ENCODE measurements at regions not wholly inside any gene's neighbourhood (a gene's known extent, or its start where the extent isn't known, plus 50 kb on each side); places are given as distances from the start of the nearest gene placed in this dataset.

GRCh38 chr18:41660654-41661053 lies 294.4 kb upstream of the PIK3C3 start:
- Histone ChIP-seq H3K9ac (ENCODE audit: low read length) (no peak overlapping the region), H3K27me3 (ENCODE audit: low read length) (no peaks in the 10 kb centered on the region), H3K4me1 (ENCODE audit: low read length) (no peaks in the 10 kb centered on the region), H3K79me2 (ENCODE audit: low read length) (no peaks in the 10 kb centered on the region), H3K9me2 (replicated peaks; ENCODE audit: insufficient read depth, low read length) (no peaks in the 10 kb centered on the region), H3K4me3 (ENCODE audit: low read length) (no peak overlapping the region), H4K20me1 (ENCODE audit: insufficient read depth, low read depth, low read length) (no peaks in the 10 kb centered on the region), H3K27ac (ENCODE audit: low read length) (no peak overlapping the region), H3K36me3 (ENCODE audit: insufficient read depth, low read length) (no peaks in the 10 kb centered on the region), H2AFZ (ENCODE audit: low read length) (no peak overlapping the region), H3K4me2 (ENCODE audit: low read depth, low read length, poor library complexity, severe bottlenecking) (no peak overlapping the region), H3K9me3 (ENCODE audit: low read length) (no peaks in the 10 kb centered on the region)
- no peak for DNase-seq

GRCh38 chr18:41659438-41660130 lies 295.4 kb upstream of the PIK3C3 start:
- Histone ChIP-seq H3K9ac (ENCODE audit: low read length) (no peak overlapping the region), H3K4me3 (ENCODE audit: low read length) (no peak overlapping the region), H4K20me1 (ENCODE audit: insufficient read depth, low read depth, low read length) (no peaks in the 10 kb centered on the region), H3K9me2 (replicated peaks; ENCODE audit: insufficient read depth, low read length) (no peaks in the 10 kb centered on the region), H3K79me2 (ENCODE audit: low read length) (no peaks in the 10 kb centered on the region), H3K9me3 (ENCODE audit: low read length) (no peaks in the 10 kb centered on the region), H3K27me3 (ENCODE audit: low read length) (no peaks in the 10 kb centered on the region), H2AFZ (ENCODE audit: low read length) (no peak overlapping the region), H3K4me2 (ENCODE audit: low read depth, low read length, poor library complexity, severe bottlenecking) (no peak overlapping the region), H3K4me1 (ENCODE audit: low read length) (no peaks in the 10 kb centered on the region), H3K36me3 (ENCODE audit: insufficient read depth, low read length) (no peaks in the 10 kb centered on the region), H3K27ac (ENCODE audit: low read length) (no peak overlapping the region)
- no peak for DNase-seq

GRCh38 chr18:41657189-41657588 lies 297.8 kb upstream of the PIK3C3 start:
- Histone ChIP-seq H3K4me2 (ENCODE audit: low read depth, low read length, poor library complexity, severe bottlenecking) (no peak overlapping the region), H3K79me2 (ENCODE audit: low read length) (no peaks in the 10 kb centered on the region), H2AFZ (ENCODE audit: low read length) (no peak overlapping the region), H3K9me3 (ENCODE audit: low read length) (no peaks in the 10 kb centered on the region), H3K27me3 (ENCODE audit: low read length) (no peaks in the 10 kb centered on the region), H3K27ac (ENCODE audit: low read length) (no peak overlapping the region), H3K4me1 (ENCODE audit: low read length) (no peaks in the 10 kb centered on the region), H3K4me3 (ENCODE audit: low read length) (no peak overlapping the region), H4K20me1 (ENCODE audit: insufficient read depth, low read depth, low read length) (no peaks in the 10 kb centered on the region), H3K9ac (ENCODE audit: low read length) (no peak overlapping the region), H3K9me2 (replicated peaks; ENCODE audit: insufficient read depth, low read length) (no peaks in the 10 kb centered on the region), H3K36me3 (ENCODE audit: insufficient read depth, low read length) (no peaks in the 10 kb centered on the region)
- no peak for DNase-seq

GRCh38 chr18:41655074-41655473 lies 300.0 kb upstream of the PIK3C3 start:
- H2AFZ ChIP-seq (ENCODE audit: low read length), result no peak overlapping the region
- H3K4me3 ChIP-seq (ENCODE audit: low read length), result no peak overlapping the region
- no peaks in the 10 kb centered on the region for H3K79me2 ChIP-seq (ENCODE audit: low read length)
- no peak overlapping the region for H3K9ac ChIP-seq (ENCODE audit: low read length)
- no peaks in the 10 kb centered on the region for H3K27me3 ChIP-seq (ENCODE audit: low read length)
- no peaks in the 10 kb centered on the region for H3K9me3 ChIP-seq (ENCODE audit: low read length)
- H4K20me1 ChIP-seq (ENCODE audit: insufficient read depth, low read depth, low read length), result no peaks in the 10 kb centered on the region
- no peaks in the 10 kb centered on the region for H3K4me1 ChIP-seq (ENCODE audit: low read length)
- no peak overlapping the region for H3K4me2 ChIP-seq (ENCODE audit: low read depth, low read length, poor library complexity, severe bottlenecking)
- H3K36me3 ChIP-seq (ENCODE audit: insufficient read depth, low read length), result no peaks in the 10 kb centered on the region
- no peaks in the 10 kb centered on the region for H3K9me2 ChIP-seq (replicated peaks; ENCODE audit: insufficient read depth, low read length)
- no peak overlapping the region for H3K27ac ChIP-seq (ENCODE audit: low read length)
- DNase-seq, result no peak

GRCh38 chr18:41647914-41648313 lies 307.1 kb upstream of the PIK3C3 start:
- Histone ChIP-seq H3K4me1 (ENCODE audit: low read length) (no peaks in the 10 kb centered on the region), H3K27ac (ENCODE audit: low read length) (no peak overlapping the region), H3K27me3 (ENCODE audit: low read length) (no peaks in the 10 kb centered on the region), H3K9ac (ENCODE audit: low read length) (no peak overlapping the region), H3K9me3 (ENCODE audit: low read length) (no peaks in the 10 kb centered on the region), H3K79me2 (ENCODE audit: low read length) (no peaks in the 10 kb centered on the region), H4K20me1 (ENCODE audit: insufficient read depth, low read depth, low read length) (no peaks in the 10 kb centered on the region), H3K36me3 (ENCODE audit: insufficient read depth, low read length) (no peaks in the 10 kb centered on the region), H3K4me2 (ENCODE audit: low read depth, low read length, poor library complexity, severe bottlenecking) (no peak overlapping the region), H3K4me3 (ENCODE audit: low read length) (no peak overlapping the region), H2AFZ (ENCODE audit: low read length) (no peak overlapping the region), H3K9me2 (replicated peaks; ENCODE audit: insufficient read depth, low read length) (no peaks in the 10 kb centered on the region)
- no peak for DNase-seq

- Histone ChIP-seq H3K79me2 (ENCODE audit: low read length) (no peaks in the 10 kb centered on the region), H3K4me1 (ENCODE audit: low read length) (no peaks in the 10 kb centered on the region), H2AFZ (ENCODE audit: low read length) (no peak overlapping the region), H3K9ac (ENCODE audit: low read length) (no peak overlapping the region), H3K27ac (ENCODE audit: low read length) (no peak overlapping the region), H3K4me2 (ENCODE audit: low read depth, low read length, poor library complexity, severe bottlenecking) (no peak overlapping the region), H4K20me1 (ENCODE audit: insufficient read depth, low read depth, low read length) (no peaks in the 10 kb centered on the region), H3K9me2 (replicated peaks; ENCODE audit: insufficient read depth, low read length) (no peaks in the 10 kb centered on the region), H3K27me3 (ENCODE audit: low read length) (no peaks in the 10 kb centered on the region), H3K9me3 (ENCODE audit: low read length) (no peaks in the 10 kb centered on the region), H3K4me3 (ENCODE audit: low read length) (no peak overlapping the region), H3K36me3 (ENCODE audit: insufficient read depth, low read length) (no peaks in the 10 kb centered on the region)
- no peak for DNase-seq
Observed at GRCh38 chr18:41646915-41647620, 308.0 kb upstream of the PIK3C3 start.

- H3K9me3 ChIP-seq (ENCODE audit: low read length), result no peaks in the 10 kb centered on the region
- H3K4me2 ChIP-seq (ENCODE audit: low read depth, low read length, poor library complexity, severe bottlenecking), result no peak overlapping the region
- H2AFZ ChIP-seq (ENCODE audit: low read length), result no peak overlapping the region
- DNase-seq, result no peak
- H3K79me2 ChIP-seq (ENCODE audit: low read length), result no peaks in the 10 kb centered on the region
- no peaks in the 10 kb centered on the region for H3K9me2 ChIP-seq (replicated peaks; ENCODE audit: insufficient read depth, low read length)
- H3K4me1 ChIP-seq (ENCODE audit: low read length), result no peaks in the 10 kb centered on the region
- H3K27ac ChIP-seq (ENCODE audit: low read length), result no peak overlapping the region
- H4K20me1 ChIP-seq (ENCODE audit: insufficient read depth, low read depth, low read length), result no peaks in the 10 kb centered on the region
- no peaks in the 10 kb centered on the region for H3K36me3 ChIP-seq (ENCODE audit: insufficient read depth, low read length)
- H3K9ac ChIP-seq (ENCODE audit: low read length), result no peak overlapping the region
- H3K27me3 ChIP-seq (ENCODE audit: low read length), result no peaks in the 10 kb centered on the region
- H3K4me3 ChIP-seq (ENCODE audit: low read length), result no peak overlapping the region
Observed at GRCh38 chr18:41645589-41646360, 309.3 kb upstream of the PIK3C3 start.

GRCh38 chr18:41644466-41644865 lies 310.6 kb upstream of the PIK3C3 start:
- H4K20me1 ChIP-seq (ENCODE audit: insufficient read depth, low read depth, low read length), result no peaks in the 10 kb centered on the region
- no peak overlapping the region for H3K27ac ChIP-seq (ENCODE audit: low read length)
- no peaks in the 10 kb centered on the region for H3K36me3 ChIP-seq (ENCODE audit: insufficient read depth, low read length)
- no peaks in the 10 kb centered on the region for H3K27me3 ChIP-seq (ENCODE audit: low read length)
- H2AFZ ChIP-seq (ENCODE audit: low read length), result no peak overlapping the region
- no peaks in the 10 kb centered on the region for H3K9me2 ChIP-seq (replicated peaks; ENCODE audit: insufficient read depth, low read length)
- H3K4me1 ChIP-seq (ENCODE audit: low read length), result no peaks in the 10 kb centered on the region
- no peak overlapping the region for H3K9ac ChIP-seq (ENCODE audit: low read length)
- H3K79me2 ChIP-seq (ENCODE audit: low read length), result no peaks in the 10 kb centered on the region
- no peak overlapping the region for H3K4me3 ChIP-seq (ENCODE audit: low read length)
- no peaks in the 10 kb centered on the region for H3K9me3 ChIP-seq (ENCODE audit: low read length)
- no peak for DNase-seq
- H3K4me2 ChIP-seq (ENCODE audit: low read depth, low read length, poor library complexity, severe bottlenecking), result no peak overlapping the region

All from Karpas-422 (cell line).